Motor neuron (in vitro differentiated cells): ENCODE measurements at regions not wholly inside any gene's neighbourhood (a gene's known extent, or its start where the extent isn't known, plus 50 kb on each side); places are given as distances from the start of the nearest gene placed in this dataset.

Source experiments
- ATAC-seq, 8 experiments: fragments of 200-7000 bp; cut with Tn5 transposase; replicated peaks in 6 of 8; 2 replicates each; pipeline ENCODE4 v1.8.0; 2021; ENCODE audit warnings: mild to moderate bottlenecking in 8 of 8, moderate library complexity in 8 of 8
- H3K27ac ChIP-seq, 2 donors: fragments of 250-450 bp; sonication (Bioruptor Pico); 2 replicates each; pipeline ENCODE4 v1.9.0; 2021; ENCODE audit warnings: antibody characterized with exemption in 2 of 2, mild to moderate bottlenecking in 2 of 2, moderate library complexity in 1 of 2
- H3K4me1 ChIP-seq, 2 donors: fragments of 250-450 bp; sonication (Bioruptor Pico); replicated peaks in 1 of 2; 2 replicates each; pipeline ENCODE4 v1.6.1; 2021; ENCODE audit warnings: antibody characterized with exemption in 2 of 2, mild to moderate bottlenecking in 2 of 2, moderate library complexity in 1 of 2
- H3K4me3 ChIP-seq, 5 donors: fragments of 250-450 bp; sonication (Bioruptor Pico); 2 replicates each; pipeline ENCODE4 v1.9.0; 2021; ENCODE audit warnings: antibody characterized with exemption in 5 of 5, mild to moderate bottlenecking in 5 of 5, moderate library complexity in 4 of 5
- WGBS, 10 experiments: fragments of 450-650 bp; shearing (Covaris generic); methylation state at CpG; one replicate each; pipeline ENCODE4 v1.0.0; 2022; 5-methylcytosine and 5-hydroxymethylcytosine counted together
- in situ Hi-C, 9 experiments: fragments of 400-800 bp; cut with MboI; loops; one replicate each; pipeline ENCODE4 v1.15.0; 2021; ENCODE audit warnings: low sequenced_read_pairs in 9 of 9, low pct_unique_long_range_greater_than_20kb in 2 of 9; ENCODE audit not compliant: unreplicated experiment in 9 of 9

DNA sequence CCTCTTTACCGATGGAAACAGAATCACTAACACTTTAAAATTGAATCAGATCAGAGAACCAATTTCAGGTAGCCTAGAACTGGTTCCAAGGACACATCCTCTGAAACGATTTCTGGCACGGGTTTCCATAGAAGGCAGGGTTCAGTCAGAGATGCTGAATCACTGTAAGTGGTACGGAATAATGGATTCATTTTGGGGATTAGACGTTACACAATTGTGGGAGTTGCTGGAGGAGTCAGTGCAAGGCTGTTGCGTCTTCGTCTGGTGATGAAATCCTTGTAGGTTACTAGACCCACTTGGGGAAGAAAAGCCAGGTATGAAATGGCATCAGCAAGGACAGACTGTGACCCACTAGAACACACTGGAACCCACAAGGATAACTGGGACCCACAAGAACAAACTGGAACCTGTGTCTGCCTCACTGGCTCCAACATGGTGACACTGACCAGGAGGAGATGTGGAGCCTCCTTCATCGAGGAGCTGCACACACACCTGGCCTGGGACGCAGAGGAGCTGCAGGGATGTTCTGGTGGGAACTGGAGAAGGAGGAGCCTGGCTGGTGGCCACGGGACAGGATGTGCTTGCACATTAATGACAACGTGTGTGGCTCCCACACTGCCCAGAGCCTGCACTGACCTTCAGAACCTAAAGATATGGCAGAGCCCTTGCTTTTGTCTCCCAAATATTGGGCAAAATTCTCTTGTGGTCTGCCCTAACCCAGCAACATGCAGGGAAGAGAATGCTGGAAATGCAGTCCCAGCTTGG lies 105.1 kb downstream of the TRAPPC11 start:
- no peak for ATAC-seq
- WGBS, 10 experiments: 10 to 100% (median 97%) methylated on average over 1 to 6 of the region's 11 CpGs; no CpG with 5 or more reads in 3 of the 10 experiments
- H3K4me1 ChIP-seq: peaks cover 2 to 6% of the 10 kb centered on the region in 2 donors
- H3K4me3 ChIP-seq: no peak overlapping the region
- no peak overlapping the region for H3K27ac ChIP-seq
- in situ Hi-C loops: no loop called here

DNA sequence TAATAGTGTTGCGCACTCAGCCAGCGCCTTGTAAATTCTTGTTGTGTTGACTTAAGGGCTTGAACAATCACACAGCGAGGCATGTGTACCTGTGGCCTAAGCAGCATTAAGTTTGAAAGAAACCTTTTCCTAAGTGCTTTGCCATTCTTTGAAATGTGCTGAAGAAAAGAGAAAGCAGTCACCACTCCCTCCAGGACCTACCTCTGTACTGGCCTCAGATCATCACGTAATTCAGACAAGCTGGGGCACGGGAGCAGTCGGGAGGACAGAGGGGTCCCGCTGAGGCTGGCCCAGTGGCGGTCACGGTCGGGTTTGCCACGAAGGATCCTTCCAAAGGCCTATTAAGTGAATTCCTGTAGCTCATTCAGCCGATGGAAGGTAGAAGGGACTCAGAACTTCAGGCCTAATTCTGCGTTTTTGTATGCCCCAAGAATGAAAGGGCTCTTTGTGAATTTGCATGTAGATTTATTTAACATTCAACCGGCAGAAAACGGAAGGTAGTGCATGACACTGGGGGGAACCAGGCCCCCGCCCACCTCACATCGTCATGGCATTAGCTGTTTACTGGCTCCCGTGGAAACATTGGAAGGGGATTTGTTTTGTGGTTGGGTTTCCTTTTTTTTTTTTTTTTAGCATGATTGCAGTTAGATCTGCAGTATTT lies 106.3 kb downstream of the TRAPPC11 start:
- Histone ChIP-seq H3K27ac (no peak overlapping the region), H3K4me3 (no peak overlapping the region), H3K4me1 (peaks cover 2 to 6% of the 10 kb centered on the region in 2 donors)
- 7 to 100% (median 58%) methylated on average over 1 to 17 of the region's 18 CpGs for WGBS, 10 experiments
- in situ Hi-C loops: no loop called here
- ATAC-seq: peak in 4 of 8 experiments; percentile 17 to 47 (median 39)

DNA sequence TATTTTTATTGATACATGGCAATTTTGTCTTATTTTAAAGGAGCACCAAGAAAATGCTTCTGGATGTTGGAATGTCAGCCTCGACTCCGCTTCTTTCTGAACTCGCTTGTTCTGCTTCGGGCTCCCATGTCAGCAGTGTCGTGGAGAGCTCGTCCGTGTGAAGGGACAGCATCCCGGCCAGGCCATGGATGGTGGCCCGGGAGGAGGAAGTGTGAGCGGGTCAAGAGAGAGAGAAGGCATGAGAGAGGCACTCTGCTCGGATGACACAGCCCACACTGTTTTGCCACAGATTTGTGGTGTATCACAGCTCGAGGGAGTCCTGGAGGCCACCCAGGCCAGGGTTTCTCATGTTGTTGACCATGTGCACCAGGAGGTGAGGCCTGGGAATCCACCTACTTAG lies 107.0 kb downstream of the TRAPPC11 start:
- ATAC-seq: no peak

DNA sequence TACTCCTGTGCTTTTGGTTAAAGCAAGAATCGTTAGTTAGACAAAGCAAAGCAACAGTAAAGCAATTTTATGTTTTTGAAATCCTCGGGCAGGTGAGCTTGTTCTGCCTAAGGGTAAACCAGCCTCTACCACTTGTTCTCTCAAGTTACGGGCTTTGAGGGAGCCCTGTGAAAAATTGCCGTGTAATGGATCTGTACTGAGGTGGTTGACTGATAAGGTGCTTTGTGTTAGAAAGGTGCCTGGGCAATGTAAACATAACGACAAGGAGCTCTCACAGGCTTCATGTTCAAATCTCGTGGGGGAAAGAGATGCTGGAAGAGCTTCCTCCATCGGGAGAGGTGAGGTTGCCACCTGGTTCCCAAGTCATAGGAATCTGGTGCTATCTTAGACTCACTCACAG lies 111.8 kb downstream of the TRAPPC11 start:
- peaks cover 3 to 7% of the 10 kb centered on the region in 2 donors for H3K4me1 ChIP-seq
- WGBS, 10 experiments: 0 to 100% (median 86%) methylated on average over 1 to 7 of the region's 7 CpGs; no CpG with 5 or more reads in 1 of the 10 experiments
- in situ Hi-C loops: no loop called here
- ATAC-seq: no peak
- no peak overlapping the region for H3K4me3 ChIP-seq
- H3K27ac ChIP-seq: no peak overlapping the region

More for the DNA sequence above, 107.0 kb downstream of the TRAPPC11 start:
- in situ Hi-C loops: no loop called here
- Histone ChIP-seq H3K27ac (no peak overlapping the region), H3K4me1 (peaks cover 2 to 6% of the 10 kb centered on the region in 2 donors), H3K4me3 (no peak overlapping the region)
- WGBS, 10 experiments: 71 to 100% (median 91%) methylated on average over 1 to 12 of the region's 12 CpGs; no CpG with 5 or more reads in 6 of the 10 experiments

DNA sequence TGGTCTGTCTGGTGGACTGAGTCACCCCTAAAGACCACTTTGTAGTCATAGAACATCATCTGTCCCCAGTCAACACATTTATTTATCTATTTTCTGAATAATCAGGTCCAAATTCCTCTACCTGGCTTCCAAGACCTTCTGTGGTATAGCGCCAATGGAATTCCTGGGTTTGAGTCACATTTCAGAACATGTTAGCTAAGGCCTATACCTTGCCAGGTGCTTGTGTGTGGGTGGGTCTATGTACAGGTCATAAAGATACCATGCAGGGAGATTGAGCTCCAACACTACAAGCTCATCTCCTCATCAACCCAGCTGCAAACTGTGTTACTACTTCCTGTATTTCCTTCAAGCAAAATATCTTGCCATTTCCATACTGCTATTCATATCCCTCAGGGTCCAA lies 113.3 kb downstream of the TRAPPC11 start:
- no peak for ATAC-seq
- in situ Hi-C loops: no loop called here
- H3K4me3 ChIP-seq: no peak overlapping the region

DNA sequence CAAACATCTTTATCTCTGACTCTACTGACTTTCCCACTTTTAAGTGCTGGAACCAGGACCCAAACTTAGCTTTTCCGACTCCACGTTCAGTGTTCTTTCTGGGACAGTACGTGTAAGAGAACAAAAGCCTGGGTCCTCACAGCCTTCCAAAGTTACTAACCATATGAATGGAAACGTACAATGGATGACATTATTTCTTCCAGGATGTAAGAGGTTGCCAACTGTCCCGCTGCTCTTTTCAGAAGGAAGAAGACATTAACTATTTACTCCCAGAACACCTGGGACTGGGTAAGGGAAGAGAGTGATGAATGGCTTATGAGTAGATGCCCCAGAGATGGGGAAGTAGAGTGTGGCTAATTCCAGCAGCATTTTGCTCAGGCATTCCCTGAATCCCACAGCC lies 114.7 kb downstream of the TRAPPC11 start:
- 0 to 43% (median 12%) methylated on average over 1 to 5 of the region's 5 CpGs; no CpG with 5 or more reads in 3 of the 10 experiments for WGBS, 10 experiments
- in situ Hi-C loops: no loop called here
- Histone ChIP-seq H3K4me3 (no peak overlapping the region), H3K27ac (no peak overlapping the region), H3K4me1 (peaks cover 3 to 7% of the 10 kb centered on the region in 2 donors)
- peak in 2 of 8 experiments; percentile 27 to 38 for ATAC-seq

More for the DNA sequence above, 113.3 kb downstream of the TRAPPC11 start:
- WGBS, 10 experiments: 80 to 100% (median 100%) methylated on average over 1 of the region's 1 CpG; no CpG with 5 or more reads in 4 of the 10 experiments
- H3K4me1 ChIP-seq: peaks cover 3 to 7% of the 10 kb centered on the region in 2 donors
- no peak overlapping the region for H3K27ac ChIP-seq

DNA sequence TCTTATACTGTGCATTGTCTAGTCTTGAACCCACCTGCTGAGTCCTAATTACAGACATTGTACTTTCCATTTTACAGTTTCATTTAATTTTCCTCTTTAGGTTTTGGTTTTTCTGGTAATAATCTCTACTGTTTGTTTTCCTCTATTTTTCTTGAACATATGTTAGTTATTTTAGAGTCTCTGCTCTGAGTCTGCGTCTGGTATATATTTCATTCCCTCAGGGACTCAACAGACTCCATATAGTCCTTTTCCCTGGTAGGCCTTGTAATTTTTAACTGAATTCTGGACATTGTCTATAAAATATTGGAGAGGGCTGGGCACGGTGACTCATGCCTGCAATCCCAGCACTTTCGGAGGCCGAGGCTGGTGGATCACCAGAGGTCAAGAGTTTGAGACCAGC lies 121.8 kb upstream of the STOX2 start:
- no peak overlapping the region for H3K4me3 ChIP-seq
- H3K27ac ChIP-seq: no peak overlapping the region
- no peak for ATAC-seq
- no peaks in the 10 kb centered on the region for H3K4me1 ChIP-seq
- in situ Hi-C loops: no loop called here
- 21 to 100% (median 87%) methylated on average over 1 to 4 of the region's 4 CpGs; no CpG with 5 or more reads in 2 of the 10 experiments for WGBS, 10 experiments

DNA sequence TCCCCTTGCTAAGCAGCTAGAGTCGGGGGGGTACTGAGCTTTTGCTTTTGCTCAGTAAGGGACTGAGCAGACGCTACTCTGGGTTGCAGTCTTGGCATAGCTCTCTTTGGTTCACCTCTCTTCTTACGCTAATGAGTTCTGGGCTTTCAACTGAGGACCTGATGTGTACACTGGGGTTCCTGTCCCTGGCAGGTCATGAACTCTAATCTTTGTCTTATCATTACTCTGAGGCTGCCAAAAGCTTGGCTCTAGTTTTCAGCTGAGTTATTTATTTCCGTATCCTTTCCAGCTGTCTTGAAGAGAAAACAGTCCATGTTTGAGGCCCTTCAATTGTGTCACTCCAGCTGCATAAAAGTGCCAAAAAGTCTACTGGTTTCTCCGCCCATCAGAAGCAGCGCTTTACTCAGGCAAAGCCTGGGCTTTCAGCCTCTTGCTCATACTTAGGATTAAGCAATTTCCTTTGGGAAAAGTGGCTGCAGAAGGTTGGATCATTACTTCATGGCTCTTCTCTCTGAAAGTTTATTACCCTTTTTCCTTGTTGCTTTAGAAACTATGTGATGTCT lies 121.0 kb upstream of the STOX2 start:
- 20 to 53% (median 25%) methylated on average over 1 to 5 of the region's 6 CpGs; no CpG with 5 or more reads in 2 of the 10 experiments for WGBS, 10 experiments
- H3K27ac ChIP-seq: no peak overlapping the region
- ATAC-seq: peak in 3 of 8 experiments; percentile 23 to 50 (median 27)

DNA sequence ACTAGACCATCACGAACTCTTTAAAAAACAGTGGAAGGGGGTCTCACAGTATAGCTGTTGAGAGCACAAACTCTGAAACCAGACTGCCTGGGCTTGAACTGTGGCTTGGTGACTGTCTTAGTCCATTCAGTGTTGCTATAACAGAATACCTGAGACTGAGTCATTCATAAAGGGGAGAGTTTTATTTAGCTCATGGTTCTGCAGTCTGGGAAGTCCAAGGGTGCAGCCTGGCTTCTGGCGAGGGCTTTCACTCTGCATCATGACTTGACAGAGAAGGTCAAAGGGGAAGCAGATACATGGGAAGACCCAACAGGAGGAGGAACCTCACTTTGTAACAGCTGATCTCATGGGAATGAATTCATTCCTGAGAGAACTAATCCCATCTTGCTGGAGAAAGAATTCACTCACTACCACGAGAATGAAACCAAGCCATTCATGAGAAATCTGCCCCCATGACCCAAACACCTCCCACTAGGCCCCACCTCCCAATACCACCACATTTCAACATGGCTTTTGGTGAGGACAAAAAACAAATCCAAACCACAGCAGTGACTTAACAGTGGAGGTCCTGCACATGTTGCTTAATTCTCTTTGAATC lies 116.7 kb upstream of the STOX2 start:
- Histone ChIP-seq H3K4me1 (no peaks in the 10 kb centered on the region), H3K27ac (no peak overlapping the region), H3K4me3 (no peak overlapping the region)
- no peak for ATAC-seq
- in situ Hi-C loops: no loop called here
- WGBS, 10 experiments: 0 to 100% (median 69%) methylated on average over 1 to 3 of the region's 3 CpGs; no CpG with 5 or more reads in 3 of the 10 experiments

More for the DNA sequence above, 121.0 kb upstream of the STOX2 start:
- in situ Hi-C loops: no loop called here
- no peak overlapping the region for H3K4me3 ChIP-seq
- H3K4me1 ChIP-seq: no peaks in the 10 kb centered on the region

DNA sequence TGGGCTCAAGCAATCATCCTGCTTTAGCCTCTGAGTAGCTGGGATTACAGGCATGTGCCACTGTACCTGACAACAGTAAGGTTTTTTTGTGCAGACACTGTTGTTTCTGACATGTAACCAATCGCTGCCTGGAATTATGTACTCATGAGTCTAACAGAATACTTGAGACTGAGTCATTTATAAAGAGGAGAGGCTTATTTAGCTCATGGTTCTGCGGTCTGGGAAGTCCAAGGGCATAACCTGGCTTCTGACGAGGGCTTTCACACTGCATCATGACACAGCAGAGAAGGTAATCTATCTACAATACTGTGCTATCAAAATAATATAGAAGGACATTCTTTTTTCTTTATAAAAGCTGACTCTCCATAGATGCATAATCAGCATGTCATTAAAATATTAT lies 115.5 kb upstream of the STOX2 start:
- H3K4me3 ChIP-seq: no peak overlapping the region
- in situ Hi-C loops: no loop called here
- WGBS, 10 experiments: 6 to 100% (median 83%) methylated on average over 1 to 3 of the region's 3 CpGs; no CpG with 5 or more reads in 3 of the 10 experiments
- no peaks in the 10 kb centered on the region for H3K4me1 ChIP-seq
- no peak for ATAC-seq
- H3K27ac ChIP-seq: no peak overlapping the region

DNA sequence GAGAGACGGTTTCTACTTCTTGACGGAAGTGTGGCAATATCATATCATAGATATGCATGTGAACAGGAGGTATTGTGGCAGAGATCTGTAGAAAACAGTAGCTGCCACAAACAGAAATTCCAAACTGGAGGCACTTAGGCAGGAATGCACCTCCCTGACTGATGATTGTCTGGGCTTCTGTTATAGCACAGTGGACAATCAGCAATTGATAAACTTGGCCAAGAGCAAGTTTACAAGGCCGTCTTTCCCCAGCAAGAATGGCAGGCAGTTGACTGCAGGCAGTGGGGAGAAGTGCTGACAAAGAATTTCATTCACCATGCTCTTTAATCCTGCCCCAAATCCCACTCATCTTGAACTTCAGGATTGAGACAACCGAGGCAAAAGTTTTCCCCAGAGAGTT lies 114.4 kb upstream of the STOX2 start:
- in situ Hi-C loops: no loop called here
- H3K4me1 ChIP-seq: no peaks in the 10 kb centered on the region
- no peak for ATAC-seq
- H3K27ac ChIP-seq: no peak overlapping the region
- 0 to 100% (median 48%) methylated on average over 1 to 4 of the region's 4 CpGs; no CpG with 5 or more reads in 3 of the 10 experiments for WGBS, 10 experiments
- H3K4me3 ChIP-seq: no peak overlapping the region

DNA sequence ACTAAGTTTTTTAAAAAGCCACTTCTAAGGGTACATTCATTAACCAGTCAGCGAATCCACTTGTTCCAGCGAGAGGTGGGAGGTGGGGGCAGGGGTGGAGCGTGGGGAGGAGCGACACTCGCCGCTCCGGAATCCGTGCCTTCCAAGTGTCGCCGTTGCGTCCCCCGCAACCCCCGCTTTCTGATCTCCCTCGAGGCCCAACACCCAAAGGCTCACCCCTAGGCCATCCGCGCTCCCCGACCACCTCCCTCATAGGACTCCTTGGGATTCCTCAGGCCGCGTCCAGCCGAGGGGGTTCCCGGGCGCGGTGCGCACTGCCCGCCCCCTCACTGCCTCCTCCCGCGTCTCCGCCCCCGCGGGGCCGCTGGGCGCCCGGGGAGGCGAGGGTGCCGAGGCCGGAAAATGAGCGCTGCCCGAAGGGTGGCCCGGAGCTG lies 108.1 kb upstream of the STOX2 start:
- H3K4me1 ChIP-seq: no peaks in the 10 kb centered on the region
- WGBS, 10 experiments: 3 to 9% methylated on average over 4 to 6 of the region's 39 CpGs; no CpG with 5 or more reads in 8 of the 10 experiments
- ATAC-seq: peak in 4 of 8 experiments; percentile 8 to 58 (median 35)

More for the DNA sequence above, 108.1 kb upstream of the STOX2 start:
- Histone ChIP-seq H3K27ac (no peak overlapping the region), H3K4me3 (peak overlapping the region; percentile 29 to 37 (median 32))
- in situ Hi-C loops: no loop called here
